CD14-positive monocyte (primary cell): ENCODE measurements at regions not wholly inside any gene's neighbourhood (a gene's known extent, or its start where the extent isn't known, plus 50 kb on each side); places are given as distances from the start of the nearest gene placed in this dataset.

Experiments used
- DNase-seq, 3 donors: peaks; one replicate each; pipeline ENCODE4 v3.0.0-alpha.2; 2011 to 2022
- H2AFZ ChIP-seq: 2 replicates; pipeline ENCODE4 v1.6.0; 2012; ENCODE audit warnings: mild to moderate bottlenecking, low read depth, low read length, inconsistent platforms; ENCODE audit not compliant: insufficient read depth, poor library complexity, severe bottlenecking
- H3K27ac ChIP-seq, 2 donors: 1 replicate in 1 of 2; 2 replicates in 1 of 2; pipeline ENCODE4 v1.5.1; 2012 to 2013; ENCODE audit warnings: low read length in 2 of 2, control low read depth in 1 of 2, inconsistent platforms in 1 of 2, low read depth in 1 of 2, mild to moderate bottlenecking in 1 of 2
- H3K27me3 ChIP-seq, 2 donors: one replicate each; pipeline versions ENCODE4 v1.6.0 to v1.6.1; 2011 to 2013; ENCODE audit warnings: low read length in 2 of 2; ENCODE audit not compliant: control insufficient read depth in 2 of 2, insufficient read depth in 2 of 2
- H3K36me3 ChIP-seq, 2 donors: replicated peaks in 1 of 2; 1 replicate in 1 of 2; 2 replicates in 1 of 2; pipeline versions ENCODE4 v1.5.1 to v1.6.1; 2012 to 2013; ENCODE audit warnings: low read length in 2 of 2, control low read depth in 1 of 2, inconsistent platforms in 1 of 2, mild to moderate bottlenecking in 1 of 2; ENCODE audit not compliant: insufficient read depth in 2 of 2, control insufficient read depth in 1 of 2
- H3K4me1 ChIP-seq, 2 donors: 1 replicate in 1 of 2; 2 replicates in 1 of 2; pipeline versions ENCODE4 v1.5.1 to v1.6.1; 2012 to 2013; ENCODE audit warnings: low read length in 2 of 2, control low read depth in 1 of 2, inconsistent platforms in 1 of 2, mild to moderate bottlenecking in 1 of 2, moderate library complexity in 1 of 2; ENCODE audit not compliant: insufficient read depth in 2 of 2, control insufficient read depth in 1 of 2
- H3K4me2 ChIP-seq: replicated peaks from 2 replicates; pipeline ENCODE3; 2012; ENCODE audit warnings: low read length, moderate library complexity, mild to moderate bottlenecking; ENCODE audit not compliant: poor library complexity, severe bottlenecking; ENCODE audit errors: extremely low read depth
- H3K4me3 ChIP-seq, 3 experiments: fragments of 200-600 bp in 1 of 3; sonication (generic) in 1 of 3; replicated peaks in 1 of 3; 1 replicate in 2 of 3; 2 replicates in 1 of 3; pipeline ENCODE4 v1.5.1; 2011 to 2013; ENCODE audit warnings: low read length in 3 of 3, mild to moderate bottlenecking in 3 of 3, control low read depth in 2 of 3, low read depth in 2 of 3, inconsistent platforms in 1 of 3, moderate library complexity in 1 of 3
- H3K79me2 ChIP-seq: 2 replicates; pipeline ENCODE4 v1.6.0; 2012; ENCODE audit warnings: mild to moderate bottlenecking, control low read depth, inconsistent platforms, low read length, moderate library complexity; ENCODE audit not compliant: insufficient read depth
- H3K9ac ChIP-seq: 2 replicates; pipeline ENCODE4 v1.6.0; 2017; ENCODE audit warnings: low read length, mild to moderate bottlenecking; ENCODE audit not compliant: insufficient read depth, poor library complexity, severe bottlenecking
- H3K9me3 ChIP-seq, 2 donors: replicated peaks in 1 of 2; 1 replicate in 1 of 2; 2 replicates in 1 of 2; pipeline versions ENCODE4 v1.5.1 to v1.6.1; 2012 to 2013; ENCODE audit warnings: low read length in 2 of 2, control low read depth in 1 of 2; ENCODE audit not compliant: control insufficient read depth in 1 of 2, insufficient read depth in 1 of 2
- H4K20me1 ChIP-seq: 2 replicates; pipeline ENCODE4 v1.6.0; 2012; ENCODE audit warnings: mild to moderate bottlenecking, low read length, control low read depth, moderate library complexity; ENCODE audit not compliant: insufficient read depth
- H3K27ac Mint-ChIP-seq, 7 donors: one replicate each; pipeline ENCODE4 v1.8.0; 2020; ENCODE audit warnings: mild to moderate bottlenecking in 7 of 7, mixed read lengths in 7 of 7, moderate library complexity in 6 of 7, inconsistent platforms in 2 of 7
- H3K27me3 Mint-ChIP-seq, 3 donors: one replicate each; pipeline ENCODE4 v1.8.0; 2021 to 2022; ENCODE audit warnings: low read depth in 3 of 3, mild to moderate bottlenecking in 3 of 3, mixed read lengths in 3 of 3, moderate library complexity in 3 of 3, inconsistent platforms in 1 of 3
- H3K36me3 Mint-ChIP-seq, 2 donors: one replicate each; pipeline ENCODE4 v1.8.0; 2020; ENCODE audit warnings: mixed read lengths in 2 of 2, inconsistent platforms in 1 of 2, mild to moderate bottlenecking in 1 of 2
- H3K4me1 Mint-ChIP-seq: one replicate; pipeline ENCODE4 v1.8.0; 2020; ENCODE audit warnings: mild to moderate bottlenecking, mixed read lengths
- H3K4me3 Mint-ChIP-seq, 2 donors: one replicate each; pipeline ENCODE4 v1.8.0; 2020; ENCODE audit warnings: mild to moderate bottlenecking in 2 of 2, mixed read lengths in 2 of 2, moderate library complexity in 1 of 2
- H3K9me3 Mint-ChIP-seq, 7 donors: one replicate each; pipeline ENCODE4 v1.8.0; 2020 to 2022; ENCODE audit warnings: mixed read lengths in 7 of 7, mild to moderate bottlenecking in 6 of 7, moderate library complexity in 6 of 7, inconsistent platforms in 2 of 7
- CTCF ChIP-seq: fragments of 200-600 bp; IDR thresholded peaks from one replicate; pipeline ENCODE4 v1.8.0; 2022; ENCODE audit warnings: antibody characterized with exemption, mild to moderate bottlenecking
- WGBS: methylation state at CpG from one replicate; pipeline ENCODE4 v1.1.5; 2013; ENCODE audit warnings: missing lambda C conversion rate; ENCODE audit not compliant: insufficient coverage; 5-methylcytosine and 5-hydroxymethylcytosine counted together
- intact Hi-C, 2 donors: fragments of 100-400 bp; cut with micrococcal nuclease; formaldehyde crosslinking; loops; one replicate each; pipeline versions ENCODE4 v1.15.0 to v1.15.1; 2023

GRCh38 chrX:127649011-127649410 lies 403.2 kb downstream of the ACTRT1 start:
- H2AFZ ChIP-seq: no peak overlapping the region
- Mint-ChIP-seq H3K27me3 (no peaks in the 10 kb centered on the region), H3K27ac (no peak overlapping the region), H3K4me3 (no peak overlapping the region), H3K4me1 (no peaks in the 10 kb centered on the region), H3K9me3 (peaks cover 0 to 8% (median 0%) of the 10 kb centered on the region in 7 donors), H3K36me3 (no peaks in the 10 kb centered on the region)
- no peak for TF ChIP-seq CTCF
- no peak overlapping the region for H3K27ac ChIP-seq
- no peaks in the 10 kb centered on the region for H3K79me2 ChIP-seq
- no peaks in the 10 kb centered on the region for H3K9me3 ChIP-seq
- no peak for DNase-seq
- intact Hi-C loops: no loop called here
- H3K27me3 ChIP-seq: no peaks in the 10 kb centered on the region
- no peaks in the 10 kb centered on the region for H3K4me1 ChIP-seq
- H4K20me1 ChIP-seq: no peaks in the 10 kb centered on the region
- no peak overlapping the region for H3K9ac ChIP-seq
- no peak overlapping the region for H3K4me3 ChIP-seq
- H3K36me3 ChIP-seq: no peaks in the 10 kb centered on the region
- no CpG with 5 or more reads among the region's 1 CpG for WGBS
- no peak overlapping the region for H3K4me2 ChIP-seq

- Histone ChIP-seq H3K36me3 (no peaks in the 10 kb centered on the region), H4K20me1 (no peaks in the 10 kb centered on the region), H3K27me3 (no peaks in the 10 kb centered on the region), H3K79me2 (no peaks in the 10 kb centered on the region), H3K9me3 (no peaks in the 10 kb centered on the region), H3K9ac (no peak overlapping the region), H3K4me2 (no peak overlapping the region), H3K27ac (no peak overlapping the region), H3K4me3 (no peak overlapping the region), H2AFZ (no peak overlapping the region), H3K4me1 (no peaks in the 10 kb centered on the region)
- H3K27me3 Mint-ChIP-seq: no peaks in the 10 kb centered on the region
- TF ChIP-seq CTCF: no peak
- no peaks in the 10 kb centered on the region for H3K4me1 Mint-ChIP-seq
- peaks cover 0 to 5% (median 2%) of the 10 kb centered on the region in 7 donors for H3K9me3 Mint-ChIP-seq
- no CpG with 5 or more reads among the region's 5 CpGs for WGBS
- no peak overlapping the region for H3K27ac Mint-ChIP-seq
- intact Hi-C loops: no loop called here
- H3K4me3 Mint-ChIP-seq: no peak overlapping the region
- DNase-seq: no peak
- H3K36me3 Mint-ChIP-seq: no peaks in the 10 kb centered on the region
Observed at GRCh38 chrX:127621780-127622179, 430.4 kb downstream of the ACTRT1 start.
